ENCODE measurements at regions not wholly inside any gene's neighbourhood (a gene's known extent, or its start where the extent isn't known, plus 50 kb on each side); places are given as distances from the start of the nearest gene placed in this dataset.

GRCh38 chr15:94015324-94015723 lies 216.0 kb upstream of the MCTP2 start:
- no peak for DNase-seq (ENCODE audit: low read depth in 2 of 2, low spot score in 1 of 2)

GRCh38 chr15:94008104-94009074 lies 223.0 kb upstream of the MCTP2 start:
- DNase-seq (ENCODE audit: low read depth in 2 of 2, low spot score in 1 of 2): no peak

- no peak for DNase-seq (ENCODE audit: low read depth in 2 of 2, low spot score in 1 of 2)
Observed at GRCh38 chr15:94004697-94005096, 226.7 kb upstream of the MCTP2 start.

GRCh38 chr15:94002041-94002440 lies 229.3 kb upstream of the MCTP2 start:
- no peak for DNase-seq (ENCODE audit: low read depth in 2 of 2, low spot score in 1 of 2)

GRCh38 chr15:94001255-94001801 lies 230.0 kb upstream of the MCTP2 start:
- DNase-seq (ENCODE audit: low read depth in 2 of 2, low spot score in 1 of 2): no peak

GRCh38 chr15:94000606-94001005 lies 230.8 kb upstream of the MCTP2 start:
- DNase-seq (ENCODE audit: low read depth in 2 of 2, low spot score in 1 of 2): no peak

- no peak for DNase-seq (ENCODE audit: low read depth in 2 of 2, low spot score in 1 of 2)
Observed at GRCh38 chr15:93997071-93997658, 234.2 kb upstream of the MCTP2 start.

GRCh38 chr15:93989440-93989998 lies 241.8 kb upstream of the MCTP2 start:
- no peak for DNase-seq (ENCODE audit: low read depth in 2 of 2, low spot score in 1 of 2)

GRCh38 chr15:93987068-93987467 lies 244.3 kb upstream of the MCTP2 start:
- DNase-seq (ENCODE audit: low read depth in 2 of 2, low spot score in 1 of 2): no peak

- no peak for DNase-seq (ENCODE audit: low read depth in 2 of 2, low spot score in 1 of 2)
Observed at GRCh38 chr15:93986400-93986984, 244.9 kb upstream of the MCTP2 start.

- DNase-seq (ENCODE audit: low read depth in 2 of 2, low spot score in 1 of 2): no peak
Observed at GRCh38 chr15:93985925-93986324, 245.4 kb upstream of the MCTP2 start.

- DNase-seq (ENCODE audit: low read depth in 2 of 2, low spot score in 1 of 2): no peak
Observed at GRCh38 chr15:93985176-93985575, 246.2 kb upstream of the MCTP2 start.

- no peak for DNase-seq (ENCODE audit: low read depth in 2 of 2, low spot score in 1 of 2)
Observed at GRCh38 chr15:93983526-93983925, 247.8 kb upstream of the MCTP2 start.

GRCh38 chr15:93982226-93982727 lies 249.1 kb upstream of the MCTP2 start:
- no peak for DNase-seq (ENCODE audit: low read depth in 2 of 2, low spot score in 1 of 2)

GRCh38 chr15:93981706-93982105 lies 249.7 kb upstream of the MCTP2 start:
- DNase-seq (ENCODE audit: low read depth in 2 of 2, low spot score in 1 of 2): no peak

GRCh38 chr15:93980261-93980911 lies 251.0 kb upstream of the MCTP2 start:
- no peak for DNase-seq (ENCODE audit: low read depth in 2 of 2, low spot score in 1 of 2)

GRCh38 chr15:93974804-93975481 lies 256.4 kb upstream of the MCTP2 start:
- DNase-seq (ENCODE audit: low read depth in 2 of 2, low spot score in 1 of 2): no peak

- DNase-seq (ENCODE audit: low read depth in 2 of 2, low spot score in 1 of 2): no peak
Observed at GRCh38 chr15:93973287-93973686, 258.1 kb upstream of the MCTP2 start.

GRCh38 chr15:93968773-93969172 lies 262.6 kb upstream of the MCTP2 start:
- DNase-seq (ENCODE audit: low read depth in 2 of 2, low spot score in 1 of 2): no peak

GRCh38 chr15:93965304-93965908 lies 266.0 kb upstream of the MCTP2 start:
- DNase-seq (ENCODE audit: low read depth in 2 of 2, low spot score in 1 of 2): no peak
